Testis (tissue), 2 donors: ENCODE measurements at regions not wholly inside any gene's neighbourhood (a gene's known extent, or its start where the extent isn't known, plus 50 kb on each side); places are given as distances from the start of the nearest gene placed in this dataset.

Experiments used
- DNase-seq: peaks from one replicate; pipeline ENCODE4 v3.0.0-alpha.2; 2019
- H3K27ac ChIP-seq, 2 donors: fragments of 200-600 bp; sonication (generic); one replicate each; pipeline ENCODE4 v1.5.1; 2019
- H3K27me3 ChIP-seq: fragments of 200-600 bp; sonication (generic); one replicate; pipeline ENCODE4 v1.5.1; 2019
- H3K36me3 ChIP-seq: fragments of 200-600 bp; sonication (generic); one replicate; pipeline ENCODE4 v1.5.1; 2017; ENCODE audit warnings: low read depth; ENCODE audit errors: missing control alignments
- H3K4me1 ChIP-seq: fragments of 200-600 bp; sonication (generic); one replicate; pipeline ENCODE4 v1.5.1; 2019
- H3K4me3 ChIP-seq, 2 donors: fragments of 200-600 bp; sonication (generic); one replicate each; pipeline ENCODE4 v1.5.1; 2017 to 2019
- H3K9me3 ChIP-seq: fragments of 200-600 bp; sonication (generic); one replicate; pipeline ENCODE4 v1.5.1; 2017
- POLR2A ChIP-seq: fragments of 450-650 bp; IDR thresholded peaks from one replicate; pipeline ENCODE4 v1.6.1; 2017; ENCODE audit warnings: antibody characterized with exemption, mild to moderate bottlenecking, moderate library complexity
- WGBS, 2 donors: methylation state at CpG; one replicate each; pipeline ENCODE4 v1.1.5; 2018; 5-methylcytosine and 5-hydroxymethylcytosine counted together
- intact Hi-C: fragments of 100-400 bp; cut with DNase I; formaldehyde crosslinking; loops from one replicate; pipeline ENCODE4 v1.15.1; 2023; ENCODE audit warnings: low total_unique reads
- TF ChIP-seq, protein P1 (sequence below), 3 experiments: fragments of 450-650 bp in 2 of 3; fragments of 200-600 bp in 1 of 3; sonication (generic) in 1 of 3; IDR thresholded peaks; one replicate each; pipeline ENCODE4 v1.5.1; 2016 to 2019; ENCODE audit warnings: antibody characterized with exemption in 3 of 3, mild to moderate bottlenecking in 2 of 3, moderate library complexity in 1 of 3

DNA sequence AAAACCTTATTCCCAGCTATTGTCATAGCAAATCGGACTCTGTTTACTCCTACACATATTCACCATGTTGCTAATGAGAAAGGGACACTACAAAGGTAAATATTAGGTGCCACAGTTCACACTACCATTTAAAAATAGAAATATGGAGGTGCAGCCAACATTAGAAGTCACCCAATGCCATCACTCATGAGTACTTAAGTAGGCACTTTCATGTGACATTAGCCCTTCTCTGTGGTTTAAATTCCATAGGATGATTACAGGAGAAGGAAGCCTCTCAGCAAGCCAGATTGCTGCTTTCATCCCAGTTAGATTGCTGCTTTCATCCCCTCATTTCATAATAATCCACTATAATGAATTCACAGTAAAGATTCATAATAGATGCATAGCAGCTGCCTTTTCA, 376.8 kb upstream of the ALCAM start:
- Histone ChIP-seq H3K27me3 (no peaks in the 10 kb centered on the region), H3K9me3 (no peaks in the 10 kb centered on the region), H3K36me3 (no peaks in the 10 kb centered on the region), H3K27ac (no peak overlapping the region), H3K4me1 (no peaks in the 10 kb centered on the region), H3K4me3 (no peak overlapping the region)
- intact Hi-C loops = no loop called here
- WGBS, 2 donors = 79 to 93% methylated on average over 1 of the region's 1 CpG
- DNase-seq = no peak
- TF ChIP-seq, protein P1, sequence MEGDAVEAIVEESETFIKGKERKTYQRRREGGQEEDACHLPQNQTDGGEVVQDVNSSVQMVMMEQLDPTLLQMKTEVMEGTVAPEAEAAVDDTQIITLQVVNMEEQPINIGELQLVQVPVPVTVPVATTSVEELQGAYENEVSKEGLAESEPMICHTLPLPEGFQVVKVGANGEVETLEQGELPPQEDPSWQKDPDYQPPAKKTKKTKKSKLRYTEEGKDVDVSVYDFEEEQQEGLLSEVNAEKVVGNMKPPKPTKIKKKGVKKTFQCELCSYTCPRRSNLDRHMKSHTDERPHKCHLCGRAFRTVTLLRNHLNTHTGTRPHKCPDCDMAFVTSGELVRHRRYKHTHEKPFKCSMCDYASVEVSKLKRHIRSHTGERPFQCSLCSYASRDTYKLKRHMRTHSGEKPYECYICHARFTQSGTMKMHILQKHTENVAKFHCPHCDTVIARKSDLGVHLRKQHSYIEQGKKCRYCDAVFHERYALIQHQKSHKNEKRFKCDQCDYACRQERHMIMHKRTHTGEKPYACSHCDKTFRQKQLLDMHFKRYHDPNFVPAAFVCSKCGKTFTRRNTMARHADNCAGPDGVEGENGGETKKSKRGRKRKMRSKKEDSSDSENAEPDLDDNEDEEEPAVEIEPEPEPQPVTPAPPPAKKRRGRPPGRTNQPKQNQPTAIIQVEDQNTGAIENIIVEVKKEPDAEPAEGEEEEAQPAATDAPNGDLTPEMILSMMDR (IDR thresholded peaks at IDR 0.05) = no peak

DNA sequence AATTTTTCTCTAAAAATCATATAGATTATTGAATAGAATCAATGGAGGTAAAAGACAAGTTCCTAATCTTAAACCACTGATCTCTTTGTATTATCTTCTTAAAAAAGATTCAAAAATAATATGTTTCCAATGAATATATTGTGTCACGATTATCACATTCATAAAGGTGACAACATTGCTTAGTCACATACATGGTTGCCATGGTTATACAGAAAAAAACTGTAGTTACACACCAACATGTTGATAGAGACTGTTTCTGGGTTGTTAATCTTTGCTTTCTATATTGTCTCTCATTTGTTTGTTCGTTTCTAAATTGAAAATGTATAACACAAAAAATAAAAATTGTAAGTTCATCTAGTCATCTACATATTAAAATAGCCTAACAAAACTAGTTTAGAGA, 376.0 kb upstream of the ALCAM start:
- no peak for DNase-seq

DNA sequence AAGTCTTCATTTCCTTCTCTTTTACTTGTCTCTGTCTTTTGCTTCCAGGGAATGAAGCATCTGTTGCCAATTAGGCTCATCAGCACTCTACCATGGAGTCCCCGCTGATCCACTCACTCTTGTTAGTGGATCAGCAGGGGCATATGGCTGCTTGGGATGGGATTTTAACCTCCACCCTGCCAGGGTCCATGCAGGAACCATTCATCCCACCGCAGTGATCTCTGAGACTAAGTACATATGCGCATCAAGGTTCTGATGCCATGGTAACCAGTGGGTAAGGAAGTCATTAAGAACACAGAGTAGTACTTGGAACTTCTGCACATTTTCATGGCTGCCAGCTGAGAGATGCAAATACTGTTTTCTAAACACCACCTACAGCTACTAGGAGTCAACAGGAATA, 374.0 kb upstream of the ALCAM start:
- H3K9me3 ChIP-seq = no peaks in the 10 kb centered on the region
- DNase-seq = no peak
- H3K36me3 ChIP-seq = no peaks in the 10 kb centered on the region
- intact Hi-C loops = no loop called here
- no peaks in the 10 kb centered on the region for H3K27me3 ChIP-seq
- TF ChIP-seq, protein P1 (IDR thresholded peaks at IDR 0.05) = no peak
- no peak for TF ChIP-seq POLR2A
- WGBS, 2 donors = 57 to 67% methylated on average over 3 of the region's 3 CpGs
- no peak overlapping the region for H3K27ac ChIP-seq
- no peaks in the 10 kb centered on the region for H3K4me1 ChIP-seq
- no peak overlapping the region for H3K4me3 ChIP-seq

More for the DNA sequence above, 376.0 kb upstream of the ALCAM start:
- no peak for TF ChIP-seq POLR2A
- TF ChIP-seq, protein P1 (IDR thresholded peaks at IDR 0.05) = no peak
- WGBS, 2 donors = 69 to 84% methylated on average over 2 of the region's 2 CpGs
- no peaks in the 10 kb centered on the region for H3K9me3 ChIP-seq
- no peaks in the 10 kb centered on the region for H3K4me1 ChIP-seq
- H3K27ac ChIP-seq = no peak overlapping the region
- no peak overlapping the region for H3K4me3 ChIP-seq
- intact Hi-C loops = no loop called here
- H3K36me3 ChIP-seq = no peaks in the 10 kb centered on the region
- H3K27me3 ChIP-seq = no peaks in the 10 kb centered on the region

DNA sequence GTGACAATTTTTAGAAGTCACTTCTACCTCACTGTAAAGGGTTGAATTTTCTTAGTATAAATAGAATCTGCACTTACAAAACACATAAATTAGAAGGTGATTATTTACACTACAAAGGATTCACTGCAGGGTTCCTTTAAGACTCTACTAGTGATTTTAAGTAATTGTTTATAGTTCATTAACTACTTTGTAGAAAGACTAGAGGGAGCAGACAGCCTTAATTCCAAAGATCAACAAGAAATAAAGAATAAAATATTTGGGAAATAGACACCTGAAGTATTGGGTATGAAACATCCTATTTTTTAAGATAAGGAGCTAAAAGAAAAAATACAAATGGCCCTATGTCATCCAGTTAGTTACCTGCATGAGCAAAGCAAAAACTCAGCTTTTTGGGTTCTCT, 360.5 kb upstream of the ALCAM start:
- Histone ChIP-seq H3K36me3 (no peaks in the 10 kb centered on the region), H3K27ac (no peak overlapping the region), H3K4me1 (no peaks in the 10 kb centered on the region), H3K27me3 (no peaks in the 10 kb centered on the region), H3K9me3 (no peaks in the 10 kb centered on the region), H3K4me3 (no peak overlapping the region)
- TF ChIP-seq, protein P1 (IDR thresholded peaks at IDR 0.05) = no peak
- TF ChIP-seq POLR2A = no peak
- intact Hi-C loops = no loop called here
- no peak for DNase-seq

DNA sequence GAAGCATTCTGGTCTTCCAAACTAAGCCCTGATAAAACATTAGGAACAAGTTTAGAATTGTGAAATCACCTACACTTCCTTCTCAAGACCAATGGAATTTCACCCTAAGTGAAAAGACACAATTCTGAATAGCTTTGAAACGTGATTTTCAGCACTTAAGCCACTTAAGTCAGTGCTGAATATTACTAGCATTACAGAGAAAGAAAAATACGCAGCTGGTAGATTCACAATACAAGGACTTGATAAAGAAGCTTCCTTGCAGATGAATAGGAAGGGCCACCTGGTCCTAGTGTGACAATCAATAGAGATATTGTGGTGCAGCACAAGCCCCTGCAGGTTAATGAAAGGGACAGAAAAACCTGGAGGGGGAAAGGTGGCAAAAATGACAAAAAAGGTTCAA, 353.1 kb upstream of the ALCAM start:
- intact Hi-C loops = no loop called here
- TF ChIP-seq POLR2A = no peak
- TF ChIP-seq, protein P1 (IDR thresholded peaks at IDR 0.05) = no peak
- H3K27me3 ChIP-seq = no peaks in the 10 kb centered on the region
- H3K9me3 ChIP-seq = no peaks in the 10 kb centered on the region
- no peak overlapping the region for H3K4me3 ChIP-seq
- WGBS, 2 donors = 62 to 64% methylated on average over 2 of the region's 2 CpGs
- H3K27ac ChIP-seq = no peak overlapping the region
- no peaks in the 10 kb centered on the region for H3K36me3 ChIP-seq
- DNase-seq = no peak
- no peaks in the 10 kb centered on the region for H3K4me1 ChIP-seq
